ENCODE measurements at regions not wholly inside any gene's neighbourhood (a gene's known extent, or its start where the extent isn't known, plus 50 kb on each side); places are given as distances from the start of the nearest gene placed in this dataset.

GRCh38 chr6:165753506-165753905, 90.5 kb upstream of the PDE10A start:
- Histone ChIP-seq H3K4me2 (ENCODE audit: low read depth, low read length) (no peak overlapping the region), H3K4me3 (ENCODE audit: insufficient read depth, low read depth, low read length) (no peak overlapping the region), H3K4ac (ENCODE audit: low read depth, low read length) (no peak overlapping the region), H4K20me1 (ENCODE audit: insufficient read depth, low read length) (no peaks in the 10 kb centered on the region), H2BK120ac (ENCODE audit: low read depth, low read length) (no peak overlapping the region), H3K27me3 (ENCODE audit: control insufficient read depth, insufficient read depth, low read length) (no peaks in the 10 kb centered on the region; the same call in 1 of the 2 replicates), H2BK5ac (ENCODE audit: low read depth, low read length, poor library complexity, severe bottlenecking) (no peak overlapping the region), H2BK20ac (ENCODE audit: low read depth, low read length) (no peak overlapping the region), H2AFZ (replicated peaks; ENCODE audit: low read length, poor library complexity) (no peak overlapping the region), H3K27ac (ENCODE audit: insufficient read depth, low read length) (no peak overlapping the region), H3K56ac (ENCODE audit: extremely low read depth, insufficient read depth, low read length) (no peak overlapping the region), H2BK15ac (ENCODE audit: low read depth, low read length) (no peak overlapping the region), H3K9me3 (ENCODE audit: control insufficient read depth, insufficient read depth, low read length) (no peaks in the 10 kb centered on the region), H3K79me1 (ENCODE audit: low read depth in 1 of 2, low read length in 2 of 2) (no peaks in the 10 kb centered on the region), H3K14ac (replicated peaks; ENCODE audit: low read depth, low read length) (no peak overlapping the region), H3K9me1 (ENCODE audit: insufficient read depth, low read length) (no peaks in the 10 kb centered on the region), H3K23ac (ENCODE audit: low read depth, low read length) (no peak overlapping the region), H2AK5ac (ENCODE audit: low read depth, low read length) (no peak overlapping the region), H4K8ac (ENCODE audit: low read depth in 2 of 2, low read length in 2 of 2) (no peak overlapping the region), H4K91ac (ENCODE audit: insufficient read depth, low read depth, low read length) (no peak overlapping the region), H3K18ac (ENCODE audit: low read depth, low read length) (no peak overlapping the region), H2AK9ac (replicated peaks; ENCODE audit: low read depth, low read length, poor library complexity) (no peak overlapping the region), H4K5ac (ENCODE audit: low read depth, low read length) (no peak overlapping the region), H3K36me3 (ENCODE audit: control insufficient read depth, insufficient read depth, low read length) (no peaks in the 10 kb centered on the region), H3K4me1 (ENCODE audit: control insufficient read depth, insufficient read depth, low read length) (peaks cover under 1% of the 10 kb centered on the region; the same call in 1 of the 2 replicates), H3K9ac (ENCODE audit: low read depth, low read length) (no peak overlapping the region)
- BruUV-seq (replicated peaks), result no TSS peak
- DNase-seq, result no peak
- in situ Hi-C loops (cut with MboI; ENCODE audit: low sequenced_read_pairs), result no loop called here
- ATAC-seq (ENCODE audit: low read depth), result no peak
- CTCF ChIA-PET, result no interaction called here
- POLR2A ChIA-PET (ENCODE audit: unreplicated experiment), result no interaction called here
- dilution Hi-C loops (cut with HindIII; ENCODE audit: low sequenced_read_pairs, unreplicated experiment), result no loop called here
- intact Hi-C loops (cut with micrococcal nuclease), result no loop called here
- TF ChIP-seq MXI1 (IDR thresholded peaks at IDR 0.05; ENCODE audit: borderline replicate concordance, low read depth, low read length), result no peak
